ENCODE measurements at regions not wholly inside any gene's neighbourhood (a gene's known extent, or its start where the extent isn't known, plus 50 kb on each side); places are given as distances from the start of the nearest gene placed in this dataset.

DNA sequence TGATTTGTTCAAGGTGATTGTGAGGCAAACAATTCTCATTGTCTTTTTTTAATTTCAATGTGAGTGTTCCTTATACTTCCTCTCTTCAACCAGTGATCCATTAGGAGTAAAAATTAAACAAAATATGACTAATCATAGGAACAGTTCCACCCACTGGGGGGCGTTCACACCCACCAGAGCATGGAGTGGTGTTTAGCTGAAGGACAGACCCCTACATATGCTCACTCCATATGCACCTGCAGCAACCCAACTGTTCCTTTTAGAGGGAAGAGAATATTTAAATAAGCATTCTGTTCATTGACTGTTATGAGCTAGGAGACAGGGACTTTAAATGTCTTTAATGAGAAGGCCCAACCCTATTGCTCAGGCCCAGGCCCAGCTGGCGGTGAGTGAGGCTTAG, 78.7 kb upstream of the DRD2 start:
- no peak for DNase-seq

- DNase-seq: no peak
These were observed 78.0 kb upstream of the DRD2 start for GRCh38 chr11:113553235-113553634.

DNA sequence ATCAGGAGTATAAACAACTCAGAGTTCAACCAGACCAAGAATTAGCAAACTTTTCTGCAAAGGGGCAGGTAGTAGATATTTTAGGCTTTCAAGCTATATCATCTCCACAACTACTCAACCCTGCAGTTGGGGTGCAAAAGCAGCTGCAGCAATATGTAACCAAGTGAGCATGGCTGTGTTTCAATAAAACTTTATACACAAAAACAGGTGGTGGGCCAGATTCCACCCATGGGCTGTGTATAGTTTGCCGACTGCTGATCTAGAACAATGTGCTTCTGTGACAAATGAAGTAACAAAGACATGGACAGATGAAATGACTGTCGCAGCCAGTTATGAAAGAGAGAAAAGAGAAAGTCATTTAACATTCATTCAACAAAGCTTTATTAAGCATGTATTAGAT, 77.1 kb upstream of the DRD2 start:
- no peak for DNase-seq

DNA sequence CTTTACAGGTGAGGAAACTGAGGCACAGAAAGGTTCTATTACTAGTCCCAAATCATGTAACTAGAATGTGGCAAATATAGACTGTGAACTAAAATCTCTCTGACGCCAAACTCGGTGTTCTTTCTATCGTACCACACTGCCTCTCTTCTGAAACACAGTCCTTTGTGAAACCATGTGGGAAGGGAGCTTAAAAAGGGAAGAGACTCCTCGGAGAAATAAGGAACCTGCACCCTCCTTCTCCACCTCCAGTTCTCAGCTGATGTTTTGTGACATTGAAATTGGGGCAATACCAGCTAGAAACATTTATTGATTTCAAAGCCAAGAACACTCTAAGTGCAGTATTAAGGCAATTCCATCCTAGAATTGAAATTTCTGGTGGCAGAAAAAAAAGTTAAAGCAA, 76.4 kb upstream of the DRD2 start:
- DNase-seq: no peak

GRCh38 chr11:113549611-113550578, 74.7 kb upstream of the DRD2 start:
- DNase-seq: no peak

DNA sequence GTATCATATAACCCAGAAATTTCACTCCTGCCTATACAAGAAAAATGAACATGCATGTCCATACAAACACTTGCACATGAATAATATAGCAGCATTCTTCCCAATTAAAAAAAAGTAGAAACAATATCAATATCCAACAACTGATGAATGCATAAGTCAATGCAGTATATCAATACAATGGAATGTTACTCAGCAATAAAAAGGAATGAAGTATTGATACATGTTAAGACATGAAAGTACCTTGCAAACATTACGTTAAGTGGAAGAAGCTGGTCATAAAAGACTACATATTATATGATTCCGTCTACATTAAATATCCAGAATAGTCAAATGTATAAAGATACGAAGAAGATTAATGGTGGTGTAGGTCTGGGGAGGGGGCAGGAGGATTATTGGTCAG, 73.9 kb upstream of the DRD2 start:
- no peak for DNase-seq

GRCh38 chr11:113547739-113548138, 72.5 kb upstream of the DRD2 start:
- no peak for DNase-seq

GRCh38 chr11:113546757-113547507, 71.7 kb upstream of the DRD2 start:
- no peak for DNase-seq

DNA sequence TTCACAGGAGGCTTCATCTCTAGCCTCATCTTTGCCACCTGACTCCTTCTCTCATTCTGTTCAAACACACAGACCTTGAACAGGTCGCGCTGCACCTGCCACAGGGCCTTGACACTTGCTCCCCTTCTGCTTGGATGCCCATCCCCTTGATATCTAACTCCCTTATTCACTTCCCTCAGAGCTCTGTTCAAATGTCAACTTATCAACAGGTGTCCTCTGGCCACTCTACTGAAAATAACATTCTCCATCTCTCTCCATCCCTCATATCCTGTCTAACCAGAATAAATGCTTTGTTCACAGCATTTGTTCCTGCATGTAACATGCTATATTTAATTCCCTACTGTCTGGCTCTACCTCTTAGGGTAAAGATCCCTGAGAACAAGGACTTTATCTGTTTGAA, 67.2 kb upstream of the DRD2 start:
- no peak for DNase-seq

DNA sequence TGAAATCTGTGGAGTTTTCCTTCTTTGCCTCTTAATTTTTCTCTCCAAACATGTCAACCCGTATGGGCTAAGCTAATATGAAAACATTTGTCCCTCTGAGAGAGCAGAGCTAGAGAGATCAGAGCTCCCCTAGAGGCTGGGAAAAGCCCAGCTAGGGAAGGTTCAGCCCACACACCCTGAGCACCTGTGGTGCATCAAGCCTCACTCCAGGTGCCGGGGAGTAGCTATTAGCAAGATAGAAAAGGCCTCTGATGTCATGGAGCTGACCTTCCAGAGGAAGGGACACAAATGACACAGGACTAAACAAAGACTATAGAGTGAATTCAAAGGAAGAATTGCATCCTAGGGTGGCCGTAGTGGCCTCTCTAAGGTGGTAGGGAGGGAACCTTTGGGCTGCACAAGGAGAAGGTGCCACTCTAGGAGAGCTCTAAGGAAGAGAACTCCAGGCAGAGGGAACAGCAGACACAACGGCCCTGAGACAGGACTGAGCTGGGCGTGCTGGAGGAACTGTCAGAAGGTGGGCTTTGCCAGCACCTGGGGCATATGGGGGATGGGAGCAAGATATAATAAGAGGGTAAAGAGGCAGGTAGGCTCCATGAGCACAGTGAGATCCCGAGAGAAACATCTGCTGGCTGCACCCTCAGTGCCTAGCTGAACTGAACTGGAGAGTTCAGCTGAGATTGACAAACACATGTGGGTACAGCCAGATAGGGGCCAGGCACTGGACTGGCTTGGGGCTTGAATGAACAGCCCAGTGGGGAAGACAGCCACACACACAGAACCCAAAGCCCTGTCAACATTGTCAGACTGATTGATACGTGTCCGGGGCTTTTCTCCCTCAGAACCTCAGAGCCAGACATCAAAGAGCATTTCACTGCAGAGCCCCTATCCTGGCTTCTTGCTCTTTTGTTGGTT, 65.5 kb upstream of the DRD2 start:
- DNase-seq: no peak

- DNase-seq: no peak
These were observed 63.5 kb upstream of the DRD2 start for GRCh38 chr11:113538451-113539412.

- DNase-seq: no peak
These were observed 59.4 kb upstream of the DRD2 start for GRCh38 chr11:113534625-113535024.

- no peak for DNase-seq
These were observed 58.2 kb upstream of the DRD2 start for GRCh38 chr11:113533425-113533698.

- DNase-seq: peak; percentile 88
These were observed 57.7 kb upstream of the DRD2 start for GRCh38 chr11:113532697-113533424.

GRCh38 chr11:113531575-113532451, 56.6 kb upstream of the DRD2 start:
- DNase-seq: peak; percentile 33

DNA sequence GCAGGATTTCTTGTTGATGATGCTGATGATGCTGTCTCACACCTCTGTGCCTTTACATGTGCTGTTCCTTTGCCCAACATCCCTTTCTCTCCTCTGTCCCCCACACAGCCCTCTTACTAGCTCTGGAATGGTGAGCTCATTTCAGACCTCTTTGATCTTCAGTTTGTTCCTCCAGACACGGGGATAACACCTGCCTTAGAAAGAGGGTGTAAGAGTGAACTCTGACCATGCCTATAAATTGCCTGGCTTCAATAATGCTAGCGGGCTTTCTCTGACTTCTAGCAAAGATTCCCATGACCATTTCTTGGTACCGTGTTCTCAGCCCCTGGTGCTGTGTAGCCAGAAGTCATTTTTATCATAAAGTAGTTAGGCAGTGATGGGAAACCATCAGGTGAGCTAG, 55.9 kb upstream of the DRD2 start:
- DNase-seq: no peak

GRCh38 chr11:113529606-113530005, 54.4 kb upstream of the DRD2 start:
- DNase-seq: no peak

DNA sequence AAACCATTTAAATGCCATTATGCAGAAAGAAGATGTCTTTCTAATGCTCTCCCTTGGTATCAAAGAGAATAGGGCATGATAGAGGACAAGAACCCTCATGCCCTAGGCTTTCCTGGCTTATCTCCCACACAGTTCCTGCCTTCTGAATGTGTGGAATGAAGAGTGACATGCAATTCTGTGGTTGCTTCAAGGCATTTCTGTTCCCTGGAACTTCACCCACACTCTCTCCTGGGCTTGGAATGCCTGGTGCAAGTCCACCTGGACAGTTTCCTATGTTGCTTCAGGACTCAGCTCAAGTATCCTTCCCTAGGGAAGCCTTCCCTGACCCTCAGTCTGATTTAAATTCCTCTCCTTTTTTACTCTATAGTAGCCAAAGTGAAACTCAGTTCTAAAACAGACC, 53.8 kb upstream of the DRD2 start:
- DNase-seq: no peak

DNA sequence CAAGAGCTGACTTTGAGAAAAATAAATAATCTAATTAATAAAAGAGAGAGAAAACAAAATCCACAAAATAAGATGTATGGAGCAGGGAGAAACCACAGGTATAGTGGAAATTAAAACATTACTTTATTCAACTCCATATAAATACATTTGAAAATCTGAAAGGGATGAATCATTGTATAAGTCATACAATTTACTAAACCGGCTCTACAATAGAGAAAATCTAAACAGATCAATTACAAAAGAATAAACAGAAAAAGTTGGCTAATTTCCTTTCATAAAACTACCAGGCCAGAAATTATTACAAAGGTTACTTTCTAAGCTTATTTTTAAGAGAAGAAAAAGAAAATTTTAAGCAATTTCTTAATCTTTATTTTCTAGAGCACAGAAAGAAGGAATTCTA, 51.3 kb upstream of the DRD2 start:
- DNase-seq: no peak
